Dermis blood vessel endothelial cell (primary cell): ENCODE measurements at regions not wholly inside any gene's neighbourhood (a gene's known extent, or its start where the extent isn't known, plus 50 kb on each side); places are given as distances from the start of the nearest gene placed in this dataset.
"Not testable (repeated sequence)": the region's sequence is repeated elsewhere in the genome, so short reads cannot be mapped to it uniquely, and the experiment has no call there.

Experiments used
- DNase-seq: peaks from one replicate; pipeline ENCODE4 v3.0.0; 2010

GRCh38 chr14:71399057-71399487 is 491.8 kb downstream of the PCNX1 start:
- no peak for DNase-seq

- no peak for DNase-seq
Measured at GRCh38 chr14:71400871-71401321, 493.6 kb downstream of the PCNX1 start.

GRCh38 chr14:71402415-71402814 is 495.2 kb downstream of the PCNX1 start:
- not testable (repeated sequence) for DNase-seq

- peak; percentile 26 for DNase-seq
Measured at GRCh38 chr14:71403656-71404055, 496.4 kb downstream of the PCNX1 start.

GRCh38 chr14:71405676-71406075 is 498.4 kb downstream of the PCNX1 start:
- DNase-seq = no peak

- DNase-seq = no peak
Measured at GRCh38 chr14:71408362-71409030, 501.2 kb downstream of the PCNX1 start.

- DNase-seq = no peak
Measured at GRCh38 chr14:71410578-71411284, 503.5 kb downstream of the PCNX1 start.

GRCh38 chr14:71411285-71411595 is 504.0 kb downstream of the PCNX1 start:
- no peak for DNase-seq

GRCh38 chr14:71411738-71412137 is 504.5 kb downstream of the PCNX1 start:
- DNase-seq = no peak

- no peak for DNase-seq
Measured at GRCh38 chr14:71414631-71415403, 507.6 kb downstream of the PCNX1 start.

- no peak for DNase-seq
Measured at GRCh38 chr14:71415404-71415690, 508.1 kb downstream of the PCNX1 start.

GRCh38 chr14:71416392-71416791 is 509.1 kb downstream of the PCNX1 start:
- no peak for DNase-seq

- DNase-seq = no peak
Measured at GRCh38 chr14:71418532-71419245, 511.4 kb downstream of the PCNX1 start.

- DNase-seq = no peak
Measured at GRCh38 chr14:71423481-71423880, 508.7 kb upstream of the RGS6 start.

GRCh38 chr14:71424941-71425340 is 507.3 kb upstream of the RGS6 start:
- DNase-seq = no peak

- no peak for DNase-seq
Measured at GRCh38 chr14:71426001-71426400, 506.2 kb upstream of the RGS6 start.

GRCh38 chr14:71429902-71430301 is 502.3 kb upstream of the RGS6 start:
- DNase-seq = no peak

GRCh38 chr14:71430321-71430677 is 501.9 kb upstream of the RGS6 start:
- no peak for DNase-seq

GRCh38 chr14:71430678-71431376 is 501.4 kb upstream of the RGS6 start:
- DNase-seq = no peak

- DNase-seq = no peak
Measured at GRCh38 chr14:71432334-71433110, 499.7 kb upstream of the RGS6 start.

- no peak for DNase-seq
Measured at GRCh38 chr14:71433303-71433702, 498.9 kb upstream of the RGS6 start.

GRCh38 chr14:71435641-71436040 is 496.6 kb upstream of the RGS6 start:
- not testable (repeated sequence) for DNase-seq
